GM12892 (cell line): ENCODE measurements at regions not wholly inside any gene's neighbourhood (a gene's known extent, or its start where the extent isn't known, plus 50 kb on each side); places are given as distances from the start of the nearest gene placed in this dataset.
A peak's percentile ranks its signal among the peaks of the same experiment; 100 is the strongest.
"Not testable (repeated sequence)": the region's sequence is repeated elsewhere in the genome, so short reads cannot be mapped to it uniquely, and the experiment has no call there.

ENCODE experiments used
- DNase-seq: peaks from one replicate; pipeline ENCODE4 v3.0.0; 2011; ENCODE audit not compliant: insufficient read length
- FAIRE-seq: peaks from 2 replicates; lab custom pipeline; 2011; peaks lifted over from hg19 to GRCh38; lab: Jason Lieb, UNC
- POLR2A ChIP-seq: IDR thresholded peaks from 2 replicates; pipeline ENCODE4 v1.6.1; 2011; ENCODE audit warnings: low read depth, low read length, control low read depth
- POLR2AphosphoS5 ChIP-seq: IDR thresholded peaks from 2 replicates; pipeline ENCODE4 v1.6.1; 2011; ENCODE audit warnings: low read depth, low read length, control low read depth
- TAF1 ChIP-seq: IDR thresholded peaks from 2 replicates; pipeline ENCODE4 v1.6.1; 2011; ENCODE audit warnings: low read depth, mild to moderate bottlenecking, control low read depth, low read length, borderline replicate concordance

GRCh38 chr6:26180346-26180745 lies 93.1 kb downstream of the HFE start:
- DNase-seq (no peak), FAIRE-seq (no peak)
- TF ChIP-seq POLR2A, result no peak

- no peak for FAIRE-seq
Observed at GRCh38 chr6:26183237-26183580, 96.0 kb downstream of the HFE start.

DNA sequence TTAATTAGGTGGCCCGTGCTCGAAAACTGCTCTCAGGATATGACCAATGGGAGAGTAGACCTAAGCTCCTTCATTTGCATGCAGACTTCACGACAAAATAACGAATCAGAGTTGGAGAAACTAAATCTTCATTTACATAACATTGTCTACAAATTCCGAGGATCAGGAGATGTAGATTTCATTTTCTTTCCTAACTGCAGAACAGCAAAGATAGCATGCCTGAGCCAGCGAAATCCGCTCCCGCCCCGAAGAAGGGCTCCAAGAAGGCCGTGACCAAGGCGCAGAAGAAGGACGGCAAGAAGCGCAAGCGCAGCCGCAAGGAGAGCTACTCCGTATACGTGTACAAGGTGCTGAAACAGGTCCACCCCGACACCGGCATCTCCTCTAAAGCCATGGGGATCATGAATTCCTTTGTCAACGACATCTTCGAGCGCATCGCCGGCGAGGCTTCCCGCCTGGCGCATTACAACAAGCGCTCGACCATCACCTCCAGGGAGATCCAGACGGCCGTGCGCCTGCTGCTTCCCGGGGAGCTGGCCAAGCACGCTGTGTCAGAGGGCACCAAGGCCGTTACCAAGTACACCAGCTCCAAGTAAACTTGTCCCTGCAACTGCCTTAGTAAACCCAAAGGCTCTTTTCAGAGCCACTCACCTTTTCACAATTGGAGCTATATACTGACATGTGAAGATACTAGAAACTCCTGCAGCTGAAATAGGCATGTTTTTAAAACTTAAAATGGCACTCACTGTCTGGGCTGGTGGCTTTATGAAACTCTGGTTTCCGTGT lies 96.5 kb downstream of the HFE start:
- FAIRE-seq (peak; percentile 51), DNase-seq (no peak)
- no peak for TF ChIP-seq POLR2A
- 0 out of 2 replicates have a peak, but pooled peaks have one; percentile 38 for TF ChIP-seq POLR2AphosphoS5

More at GRCh38 chr6:26183237-26183580, 96.0 kb downstream of the HFE start:
- no peak for TF ChIP-seq POLR2AphosphoS5
- TF ChIP-seq POLR2A, result no peak
- no peak for DNase-seq

DNA sequence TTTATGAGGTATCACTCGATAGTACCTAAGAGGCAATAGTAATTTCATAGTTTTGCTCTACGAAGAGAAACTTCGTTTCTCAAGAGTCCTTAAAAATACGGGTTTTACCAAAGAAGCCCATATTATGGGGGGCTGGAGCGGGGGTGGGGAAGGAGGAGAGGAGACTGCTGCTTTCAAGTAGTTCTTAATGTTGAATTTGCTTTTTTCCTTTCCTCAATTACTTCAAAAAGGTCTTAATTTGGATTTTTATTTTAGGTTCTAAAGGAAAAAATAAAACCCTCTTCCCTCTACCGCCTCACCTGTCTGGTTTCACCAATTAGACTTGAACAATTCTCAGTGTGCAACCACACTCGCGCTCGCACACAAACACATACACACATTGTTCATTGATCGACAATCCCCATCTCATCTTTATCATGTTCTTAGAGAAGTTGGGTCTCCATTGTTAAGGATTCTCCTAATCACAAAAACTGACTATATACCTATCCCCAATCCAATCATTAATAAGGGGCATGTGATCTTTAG lies 97.2 kb downstream of the HFE start:
- DNase-seq (no peak), FAIRE-seq (no peak)
- no peak for TF ChIP-seq POLR2A
- TF ChIP-seq POLR2AphosphoS5, result no peak

- DNase-seq (no peak), FAIRE-seq (no peak)
- TF ChIP-seq POLR2AphosphoS5 (no peak), TAF1 (no peak), POLR2A (no peak)
Observed at GRCh38 chr6:26185004-26185403, 97.8 kb downstream of the HFE start.

GRCh38 chr6:26185802-26186201 lies 98.6 kb downstream of the HFE start:
- TF ChIP-seq TAF1, result no peak
- TF ChIP-seq POLR2A, result no peak
- no peak for DNase-seq

GRCh38 chr6:26186652-26187051 lies 99.4 kb downstream of the HFE start:
- FAIRE-seq, result no peak
- TF ChIP-seq TAF1, result no peak
- no peak for TF ChIP-seq POLR2AphosphoS5
- no peak for TF ChIP-seq POLR2A
- no peak for DNase-seq

More at GRCh38 chr6:26185802-26186201, 98.6 kb downstream of the HFE start:
- FAIRE-seq, result no peak

GRCh38 chr6:26187292-26187691 lies 100.1 kb downstream of the HFE start:
- TF ChIP-seq TAF1 (no peak), POLR2AphosphoS5 (no peak), POLR2A (no peak)
- FAIRE-seq (no peak), DNase-seq (no peak)

- DNase-seq (no peak), FAIRE-seq (no peak)
- TF ChIP-seq POLR2AphosphoS5, result no peak
- TF ChIP-seq POLR2A, result no peak
- no peak for TF ChIP-seq TAF1
Observed at GRCh38 chr6:26187981-26188635, 100.9 kb downstream of the HFE start.

GRCh38 chr6:26191512-26191911 lies 104.3 kb downstream of the HFE start:
- FAIRE-seq, DNase-seq: not testable (repeated sequence)

GRCh38 chr6:26193467-26194328 lies 106.5 kb downstream of the HFE start:
- FAIRE-seq (no peak), DNase-seq (no peak)
- no peak for TF ChIP-seq TAF1
- no peak for TF ChIP-seq POLR2AphosphoS5
- TF ChIP-seq POLR2A, result no peak

GRCh38 chr6:26194329-26194701 lies 107.1 kb downstream of the HFE start:
- FAIRE-seq, result no peak
- DNase-seq, result no peak
- TF ChIP-seq POLR2AphosphoS5 (no peak), TAF1 (no peak), POLR2A (no peak)
